ENCODE measurements at regions not wholly inside any gene's neighbourhood (a gene's known extent, or its start where the extent isn't known, plus 50 kb on each side); places are given as distances from the start of the nearest gene placed in this dataset.

- DNase-seq (ENCODE audit: low read depth in 2 of 2) = no peak
Observed at GRCh38 chr2:236689981-236690380, 120.4 kb downstream of the ACKR3 start.

- DNase-seq (ENCODE audit: low read depth in 2 of 2) = no peak
Observed at GRCh38 chr2:236690726-236691125, 121.1 kb downstream of the ACKR3 start.

- DNase-seq (ENCODE audit: low read depth in 2 of 2) = no peak
Observed at GRCh38 chr2:236691799-236692167, 122.2 kb downstream of the ACKR3 start.

GRCh38 chr2:236692937-236693336 lies 123.3 kb downstream of the ACKR3 start:
- DNase-seq (ENCODE audit: low read depth in 2 of 2) = no peak

- DNase-seq (ENCODE audit: low read depth in 2 of 2) = no peak
Observed at GRCh38 chr2:236693531-236693930, 123.9 kb downstream of the ACKR3 start.

GRCh38 chr2:236694146-236694888 lies 124.7 kb downstream of the ACKR3 start:
- DNase-seq (ENCODE audit: low read depth in 2 of 2) = no peak

GRCh38 chr2:236696834-236697233 lies 127.2 kb downstream of the ACKR3 start:
- no peak for DNase-seq (ENCODE audit: low read depth in 2 of 2)

GRCh38 chr2:236698016-236698627 lies 128.5 kb downstream of the ACKR3 start:
- DNase-seq (ENCODE audit: low read depth in 2 of 2) = no peak

GRCh38 chr2:236700703-236701102 lies 131.1 kb downstream of the ACKR3 start:
- DNase-seq (ENCODE audit: low read depth in 2 of 2) = no peak

GRCh38 chr2:236702657-236703372 lies 133.2 kb downstream of the ACKR3 start:
- no peak for DNase-seq (ENCODE audit: low read depth in 2 of 2)

- no peak for DNase-seq (ENCODE audit: low read depth in 2 of 2)
Observed at GRCh38 chr2:236703373-236703709, 133.7 kb downstream of the ACKR3 start.

- DNase-seq (ENCODE audit: low read depth in 2 of 2) = no peak
Observed at GRCh38 chr2:236703906-236704305, 134.3 kb downstream of the ACKR3 start.

GRCh38 chr2:236704887-236705286 lies 135.3 kb downstream of the ACKR3 start:
- DNase-seq (ENCODE audit: low read depth in 2 of 2) = no peak

GRCh38 chr2:236705295-236706105 lies 135.9 kb downstream of the ACKR3 start:
- DNase-seq (ENCODE audit: low read depth in 2 of 2) = no peak

GRCh38 chr2:236706288-236706687 lies 136.7 kb downstream of the ACKR3 start:
- DNase-seq (ENCODE audit: low read depth in 2 of 2) = no peak

GRCh38 chr2:236706803-236707202 lies 137.2 kb downstream of the ACKR3 start:
- DNase-seq (ENCODE audit: low read depth in 2 of 2) = no peak

GRCh38 chr2:236711440-236711839 lies 141.8 kb downstream of the ACKR3 start:
- no peak for DNase-seq (ENCODE audit: low read depth in 2 of 2)

- DNase-seq (ENCODE audit: low read depth in 2 of 2) = no peak
Observed at GRCh38 chr2:236712304-236712703, 142.7 kb downstream of the ACKR3 start.

- DNase-seq (ENCODE audit: low read depth in 2 of 2) = no peak
Observed at GRCh38 chr2:236712961-236713673, 143.5 kb downstream of the ACKR3 start.

GRCh38 chr2:236714080-236714479 lies 144.5 kb downstream of the ACKR3 start:
- no peak for DNase-seq (ENCODE audit: low read depth in 2 of 2)

GRCh38 chr2:236715077-236715476 lies 145.5 kb downstream of the ACKR3 start:
- DNase-seq (ENCODE audit: low read depth in 2 of 2) = peak; percentile 15 to 22

All from dermis microvascular lymphatic vessel endothelial cell (primary cell).